CD4-positive, alpha-beta T cell (primary cell): ENCODE measurements at regions not wholly inside any gene's neighbourhood (a gene's known extent, or its start where the extent isn't known, plus 50 kb on each side); places are given as distances from the start of the nearest gene placed in this dataset.

Experiments
- ATAC-seq: fragments of 200-7000 bp; cut with Tn5 transposase; one replicate; pipeline ENCODE4 v1.10.0; 2022; ENCODE audit warnings: mild to moderate bottlenecking; ENCODE audit not compliant: poor library complexity
- CTCF ChIA-PET: fragments of 350-600 bp; sonication (Branson Sonifier 250); formaldehyde crosslinking; loops from one replicate; lab custom pipeline; 2021; ENCODE audit warnings: antibody characterized with exemption, inconsistent platforms; lab: Charles Lee
- POLR2A ChIA-PET: fragments of 350-600 bp; sonication (Branson Sonifier 250); formaldehyde crosslinking; loops from one replicate; lab custom pipeline; 2021; ENCODE audit warnings: antibody characterized with exemption, inconsistent platforms; lab: Charles Lee
- DNase-seq, 14 experiments: peaks; one replicate each; pipeline ENCODE4 v3.0.0-alpha.2; 2013 to 2020; ENCODE audit warnings: mixed read lengths in 2 of 14
- H3K27ac ChIP-seq, 2 donors: one replicate each; pipeline versions ENCODE4 v1.5.1 to v1.7.0; 2013; ENCODE audit warnings: low read length in 2 of 2, low read depth in 1 of 2, mild to moderate bottlenecking in 1 of 2
- H3K27me3 ChIP-seq, 2 experiments: 1 replicate in 1 of 2; 2 replicates in 1 of 2; pipeline versions ENCODE4 v1.6.1 to v1.7.0; 2013; ENCODE audit warnings: low read length in 2 of 2, control low read depth in 1 of 2, mild to moderate bottlenecking in 1 of 2, moderate library complexity in 1 of 2; ENCODE audit not compliant: insufficient read depth in 2 of 2, control insufficient read depth in 1 of 2
- H3K36me3 ChIP-seq: one replicate; pipeline ENCODE4 v1.6.1; 2013; ENCODE audit warnings: low read length, control low read depth; ENCODE audit not compliant: insufficient read depth
- H3K4me1 ChIP-seq: one replicate; pipeline ENCODE4 v1.6.1; 2013; ENCODE audit warnings: low read length, control low read depth; ENCODE audit not compliant: insufficient read depth
- H3K4me3 ChIP-seq: one replicate; pipeline ENCODE4 v1.5.1; 2013; ENCODE audit warnings: mild to moderate bottlenecking, low read length, moderate library complexity
- H3K9me3 ChIP-seq, 2 experiments: 1 replicate in 1 of 2; 2 replicates in 1 of 2; pipeline versions ENCODE4 v1.6.1 to v1.7.0; 2013; ENCODE audit warnings: low read length in 2 of 2, mild to moderate bottlenecking in 2 of 2, control low read depth in 1 of 2, moderate library complexity in 1 of 2; ENCODE audit not compliant: control insufficient read depth in 1 of 2, insufficient read depth in 1 of 2
- H3K27ac Mint-ChIP-seq: one replicate; pipeline ENCODE4 v1.8.0; 2020; ENCODE audit warnings: mixed read lengths
- H3K27me3 Mint-ChIP-seq: one replicate; pipeline ENCODE4 v1.8.0; 2021; ENCODE audit warnings: mixed read lengths
- H3K36me3 Mint-ChIP-seq: one replicate; pipeline ENCODE4 v1.8.0; 2021; ENCODE audit warnings: low read depth, mixed read lengths
- H3K4me1 Mint-ChIP-seq: one replicate; pipeline ENCODE4 v1.8.0; 2021; ENCODE audit warnings: low read depth, mixed read lengths
- H3K4me3 Mint-ChIP-seq: one replicate; pipeline ENCODE4 v1.8.0; 2020; ENCODE audit warnings: mild to moderate bottlenecking, mixed read lengths
- H3K9me3 Mint-ChIP-seq: one replicate; pipeline ENCODE4 v1.8.0; 2020; ENCODE audit warnings: mixed read lengths
- intact Hi-C, 2 experiments: fragments of 100-400 bp; cut with DNase I in 1 of 2; cut with micrococcal nuclease in 1 of 2; formaldehyde crosslinking; loops; one replicate each; pipeline versions ENCODE4 v1.15.1 to v1.9.0; 2023 to 2025; cut with DNase I, micrococcal nuclease
- TF ChIP-seq, protein P1 (sequence below): fragments of 200-600 bp; IDR thresholded peaks from one replicate; pipeline ENCODE4 v1.8.0; 2022; ENCODE audit warnings: antibody characterized with exemption, mild to moderate bottlenecking

DNA sequence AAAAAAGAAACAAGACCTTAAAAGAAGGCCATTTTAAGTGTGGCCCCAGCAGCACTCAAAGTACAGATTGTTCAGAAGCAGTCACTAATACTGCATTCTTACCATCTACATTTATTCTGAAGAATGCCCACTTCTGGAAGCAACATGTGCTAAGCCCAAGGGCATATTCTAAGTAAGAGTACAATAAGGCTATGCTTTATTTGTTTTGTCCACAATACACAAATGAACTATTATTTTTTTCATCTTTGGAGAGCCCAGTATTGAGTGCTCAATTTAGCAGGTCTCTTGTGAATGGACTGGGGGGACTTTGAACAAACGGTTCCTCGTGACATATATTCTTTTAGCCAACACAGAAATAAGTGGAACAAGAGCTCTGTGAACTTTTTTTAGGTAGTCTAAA is 191.4 kb upstream of the CHORDC1 start:
- ChIA-PET POLR2A (no interaction called here), CTCF (no interaction called here)
- H3K4me3 ChIP-seq, result no peak overlapping the region
- intact Hi-C loops, result no loop called here
- H3K4me3 Mint-ChIP-seq, result no peak overlapping the region
- no peak overlapping the region for H3K27ac ChIP-seq
- H3K9me3 ChIP-seq, result no peaks in the 10 kb centered on the region
- ATAC-seq (no peak), DNase-seq (no peak)
- no peaks in the 10 kb centered on the region for H3K36me3 Mint-ChIP-seq
- no peak overlapping the region for H3K27ac Mint-ChIP-seq
- H3K4me1 ChIP-seq, result no peaks in the 10 kb centered on the region
- no peaks in the 10 kb centered on the region for H3K36me3 ChIP-seq
- no peaks in the 10 kb centered on the region for H3K27me3 ChIP-seq
- H3K9me3 Mint-ChIP-seq, result no peaks in the 10 kb centered on the region
- no peaks in the 10 kb centered on the region for H3K27me3 Mint-ChIP-seq
- TF ChIP-seq, protein P1, sequence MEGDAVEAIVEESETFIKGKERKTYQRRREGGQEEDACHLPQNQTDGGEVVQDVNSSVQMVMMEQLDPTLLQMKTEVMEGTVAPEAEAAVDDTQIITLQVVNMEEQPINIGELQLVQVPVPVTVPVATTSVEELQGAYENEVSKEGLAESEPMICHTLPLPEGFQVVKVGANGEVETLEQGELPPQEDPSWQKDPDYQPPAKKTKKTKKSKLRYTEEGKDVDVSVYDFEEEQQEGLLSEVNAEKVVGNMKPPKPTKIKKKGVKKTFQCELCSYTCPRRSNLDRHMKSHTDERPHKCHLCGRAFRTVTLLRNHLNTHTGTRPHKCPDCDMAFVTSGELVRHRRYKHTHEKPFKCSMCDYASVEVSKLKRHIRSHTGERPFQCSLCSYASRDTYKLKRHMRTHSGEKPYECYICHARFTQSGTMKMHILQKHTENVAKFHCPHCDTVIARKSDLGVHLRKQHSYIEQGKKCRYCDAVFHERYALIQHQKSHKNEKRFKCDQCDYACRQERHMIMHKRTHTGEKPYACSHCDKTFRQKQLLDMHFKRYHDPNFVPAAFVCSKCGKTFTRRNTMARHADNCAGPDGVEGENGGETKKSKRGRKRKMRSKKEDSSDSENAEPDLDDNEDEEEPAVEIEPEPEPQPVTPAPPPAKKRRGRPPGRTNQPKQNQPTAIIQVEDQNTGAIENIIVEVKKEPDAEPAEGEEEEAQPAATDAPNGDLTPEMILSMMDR, result no peak
- H3K4me1 Mint-ChIP-seq, result no peaks in the 10 kb centered on the region

DNA sequence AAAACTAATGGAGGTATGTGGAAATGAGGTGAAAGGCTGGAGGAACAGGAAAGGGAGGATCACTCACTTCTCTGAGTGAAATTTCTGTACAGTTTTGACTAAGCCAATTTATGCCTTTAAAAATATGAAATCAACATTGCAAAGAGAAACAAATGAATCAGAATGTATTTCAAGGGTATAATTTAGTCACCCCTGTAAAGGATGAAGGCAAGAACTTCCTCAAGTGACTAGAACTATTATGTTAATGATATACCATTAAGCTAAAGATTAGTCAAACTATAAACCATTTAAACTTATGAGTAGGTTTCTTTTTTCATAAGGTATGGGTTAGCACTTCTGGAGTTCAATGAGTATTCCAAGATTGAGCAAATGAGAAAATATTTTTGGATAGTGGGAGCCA is 184.5 kb upstream of the CHORDC1 start:
- no peaks in the 10 kb centered on the region for H3K9me3 Mint-ChIP-seq
- Histone ChIP-seq H3K4me3 (no peak overlapping the region), H3K36me3 (no peaks in the 10 kb centered on the region), H3K9me3 (no peaks in the 10 kb centered on the region), H3K27ac (no peak overlapping the region), H3K4me1 (no peaks in the 10 kb centered on the region), H3K27me3 (no peaks in the 10 kb centered on the region)
- H3K4me3 Mint-ChIP-seq, result no peak overlapping the region
- CTCF ChIA-PET, result no interaction called here
- no peaks in the 10 kb centered on the region for H3K4me1 Mint-ChIP-seq
- no peaks in the 10 kb centered on the region for H3K27me3 Mint-ChIP-seq
- H3K27ac Mint-ChIP-seq, result no peak overlapping the region
- ATAC-seq (no peak), DNase-seq (no peak)
- TF ChIP-seq, protein P1, result no peak
- POLR2A ChIA-PET, result no interaction called here
- intact Hi-C loops, result no loop called here
- no peaks in the 10 kb centered on the region for H3K36me3 Mint-ChIP-seq

DNA sequence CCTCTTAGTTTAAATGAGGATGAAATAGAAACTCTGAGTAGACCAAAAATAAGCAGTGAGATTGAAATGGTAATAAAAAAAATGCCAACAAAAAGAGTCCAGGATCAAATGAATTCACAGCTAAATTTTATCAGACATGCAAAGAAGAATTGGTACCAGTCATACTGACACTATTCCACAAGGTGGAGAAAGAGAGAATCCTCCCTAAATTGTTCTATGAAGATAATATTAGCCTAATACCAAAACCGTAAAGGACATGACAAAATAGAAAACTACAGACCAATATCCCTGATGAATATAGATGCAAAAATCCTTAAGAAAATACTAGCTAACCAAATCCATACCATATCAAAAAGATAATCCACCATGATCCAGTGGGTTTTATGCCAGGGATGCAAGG is 169.8 kb upstream of the CHORDC1 start:
- Mint-ChIP-seq H3K27ac (no peak overlapping the region), H3K9me3 (no peaks in the 10 kb centered on the region), H3K4me1 (no peaks in the 10 kb centered on the region), H3K4me3 (no peak overlapping the region), H3K36me3 (no peaks in the 10 kb centered on the region), H3K27me3 (no peaks in the 10 kb centered on the region)
- no peak for ATAC-seq
- Histone ChIP-seq H3K4me3 (no peak overlapping the region), H3K4me1 (no peaks in the 10 kb centered on the region), H3K27ac (no peak overlapping the region), H3K27me3 (no peaks in the 10 kb centered on the region), H3K9me3 (no peaks in the 10 kb centered on the region), H3K36me3 (no peaks in the 10 kb centered on the region)
- ChIA-PET CTCF (no interaction called here), POLR2A (no interaction called here)
- TF ChIP-seq, protein P1, result no peak
- no peak for DNase-seq
- intact Hi-C loops, result no loop called here
